ENCODE measurements at regions not wholly inside any gene's neighbourhood (a gene's known extent, or its start where the extent isn't known, plus 50 kb on each side); places are given as distances from the start of the nearest gene placed in this dataset.

- no peak for DNase-seq
Observed at GRCh38 chr7:68457481-68457880, 1140.8 kb upstream of the AUTS2 start.

- no peak for DNase-seq
Observed at GRCh38 chr7:68458010-68458908, 1140.0 kb upstream of the AUTS2 start.

- no peak for DNase-seq
Observed at GRCh38 chr7:68461430-68461829, 1136.8 kb upstream of the AUTS2 start.

GRCh38 chr7:68470836-68471435 lies 1127.3 kb upstream of the AUTS2 start:
- DNase-seq: no peak

GRCh38 chr7:68472688-68473087 lies 1125.6 kb upstream of the AUTS2 start:
- DNase-seq: no peak

- DNase-seq: no peak
Observed at GRCh38 chr7:68474661-68475216, 1123.5 kb upstream of the AUTS2 start.

- DNase-seq: no peak
Observed at GRCh38 chr7:68476966-68477365, 1121.3 kb upstream of the AUTS2 start.

- no peak for DNase-seq
Observed at GRCh38 chr7:68478326-68478725, 1119.9 kb upstream of the AUTS2 start.

GRCh38 chr7:68482800-68483199 lies 1115.5 kb upstream of the AUTS2 start:
- no peak for DNase-seq

- DNase-seq: no peak
Observed at GRCh38 chr7:68484731-68485130, 1113.5 kb upstream of the AUTS2 start.

- DNase-seq: no peak
Observed at GRCh38 chr7:68485253-68485917, 1112.9 kb upstream of the AUTS2 start.

- no peak for DNase-seq
Observed at GRCh38 chr7:68488341-68489060, 1109.8 kb upstream of the AUTS2 start.

- DNase-seq: no peak
Observed at GRCh38 chr7:68491523-68492358, 1106.5 kb upstream of the AUTS2 start.

- no peak for DNase-seq
Observed at GRCh38 chr7:68492359-68492690, 1106.0 kb upstream of the AUTS2 start.

- no peak for DNase-seq
Observed at GRCh38 chr7:68503400-68503799, 1094.9 kb upstream of the AUTS2 start.

GRCh38 chr7:68504716-68505115 lies 1093.6 kb upstream of the AUTS2 start:
- no peak for DNase-seq

- DNase-seq: no peak
Observed at GRCh38 chr7:68505721-68506120, 1092.6 kb upstream of the AUTS2 start.

- DNase-seq: no peak
Observed at GRCh38 chr7:68507668-68508067, 1090.6 kb upstream of the AUTS2 start.

GRCh38 chr7:68509054-68509453 lies 1089.2 kb upstream of the AUTS2 start:
- no peak for DNase-seq

- DNase-seq: no peak
Observed at GRCh38 chr7:68509603-68510002, 1088.7 kb upstream of the AUTS2 start.

- DNase-seq: no peak
Observed at GRCh38 chr7:68511281-68511680, 1087.0 kb upstream of the AUTS2 start.

GRCh38 chr7:68512466-68512865 lies 1085.8 kb upstream of the AUTS2 start:
- no peak for DNase-seq

Data from GOT3 (cell line).